OCI-LY7 (cell line): ENCODE measurements at regions not wholly inside any gene's neighbourhood (a gene's known extent, or its start where the extent isn't known, plus 50 kb on each side); places are given as distances from the start of the nearest gene placed in this dataset.

ENCODE experiments used
- EZH2phosphoT487 ChIP-seq: fragments of 200-600 bp; sonication (generic); IDR thresholded peaks from 2 replicates; pipeline ENCODE4 v1.6.1; 2018; ENCODE audit warnings: low read depth, borderline replicate concordance, mild to moderate bottlenecking, mixed run types, antibody characterized with exemption, low read length, moderate library complexity, mixed read lengths
- TF ChIP-seq, protein P1 (sequence below): fragments of 200-600 bp; sonication (generic); conservative IDR thresholded peaks from 2 replicates; pipeline ENCODE4 v1.5.1; 2014; ENCODE audit warnings: mild to moderate bottlenecking, antibody characterized with exemption, low read length, moderate library complexity, mixed read lengths

DNA sequence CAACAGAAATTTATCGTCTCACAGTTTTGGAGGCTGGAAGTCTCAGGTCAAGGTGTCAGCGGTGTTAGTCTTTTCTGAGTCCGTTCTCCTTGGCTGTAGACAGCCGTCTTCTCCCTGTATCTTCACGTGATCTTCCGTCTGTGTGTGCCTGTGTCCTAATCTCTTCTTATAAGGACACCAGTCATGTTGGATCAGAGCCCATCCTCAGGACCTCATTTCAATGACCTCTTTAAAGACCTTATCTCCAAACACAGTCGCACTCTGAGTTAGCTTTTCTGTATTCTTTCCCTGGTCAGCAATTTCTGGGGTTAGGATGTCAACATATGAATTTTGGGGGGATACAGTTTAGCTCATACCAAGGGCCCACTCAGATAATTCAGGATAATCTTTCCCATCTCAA, 247.7 kb downstream of the PRDM2 start:
- TF ChIP-seq, protein P1, sequence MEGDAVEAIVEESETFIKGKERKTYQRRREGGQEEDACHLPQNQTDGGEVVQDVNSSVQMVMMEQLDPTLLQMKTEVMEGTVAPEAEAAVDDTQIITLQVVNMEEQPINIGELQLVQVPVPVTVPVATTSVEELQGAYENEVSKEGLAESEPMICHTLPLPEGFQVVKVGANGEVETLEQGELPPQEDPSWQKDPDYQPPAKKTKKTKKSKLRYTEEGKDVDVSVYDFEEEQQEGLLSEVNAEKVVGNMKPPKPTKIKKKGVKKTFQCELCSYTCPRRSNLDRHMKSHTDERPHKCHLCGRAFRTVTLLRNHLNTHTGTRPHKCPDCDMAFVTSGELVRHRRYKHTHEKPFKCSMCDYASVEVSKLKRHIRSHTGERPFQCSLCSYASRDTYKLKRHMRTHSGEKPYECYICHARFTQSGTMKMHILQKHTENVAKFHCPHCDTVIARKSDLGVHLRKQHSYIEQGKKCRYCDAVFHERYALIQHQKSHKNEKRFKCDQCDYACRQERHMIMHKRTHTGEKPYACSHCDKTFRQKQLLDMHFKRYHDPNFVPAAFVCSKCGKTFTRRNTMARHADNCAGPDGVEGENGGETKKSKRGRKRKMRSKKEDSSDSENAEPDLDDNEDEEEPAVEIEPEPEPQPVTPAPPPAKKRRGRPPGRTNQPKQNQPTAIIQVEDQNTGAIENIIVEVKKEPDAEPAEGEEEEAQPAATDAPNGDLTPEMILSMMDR = no peak
- no peak for TF ChIP-seq EZH2phosphoT487
